H9 (cell line): ENCODE measurements at regions not wholly inside any gene's neighbourhood (a gene's known extent, or its start where the extent isn't known, plus 50 kb on each side); places are given as distances from the start of the nearest gene placed in this dataset.
"Not testable (repeated sequence)": the region's sequence is repeated elsewhere in the genome, so short reads cannot be mapped to it uniquely, and the experiment has no call there.

Source experiments
- DNase-seq: peaks from one replicate; pipeline ENCODE4 v3.0.0-alpha.2; 2017
- H2AFZ ChIP-seq: one replicate; pipeline ENCODE4 v1.6.1; 2013; ENCODE audit warnings: mild to moderate bottlenecking, low read length, control low read depth, moderate library complexity
- H2AK5ac ChIP-seq: 2 replicates; pipeline ENCODE4 v1.6.1; 2013; ENCODE audit warnings: low read length, control low read depth, mixed read lengths; ENCODE audit not compliant: insufficient read length
- H2BK120ac ChIP-seq: one replicate; pipeline ENCODE4 v1.6.1; 2013; ENCODE audit warnings: low read depth, mild to moderate bottlenecking, low read length, control low read depth, inconsistent platforms; ENCODE audit not compliant: poor library complexity, severe bottlenecking
- H2BK12ac ChIP-seq: 2 replicates; pipeline ENCODE4 v1.6.1; 2013; ENCODE audit warnings: low read length, control low read depth, mixed read lengths, low read depth; ENCODE audit not compliant: insufficient read length
- H2BK15ac ChIP-seq: 2 replicates; pipeline ENCODE4 v1.6.1; 2013; ENCODE audit warnings: low read depth, low read length, control low read depth
- H2BK20ac ChIP-seq: one replicate; pipeline ENCODE4 v1.6.1; 2013; ENCODE audit warnings: low read depth, mild to moderate bottlenecking, low read length, control low read depth, inconsistent platforms; ENCODE audit not compliant: poor library complexity, severe bottlenecking
- H2BK5ac ChIP-seq: 2 replicates; pipeline ENCODE4 v1.6.1; 2013; ENCODE audit warnings: low read length, control low read depth, mixed read lengths; ENCODE audit not compliant: insufficient read length
- H3K14ac ChIP-seq: 2 replicates; pipeline ENCODE4 v1.6.1; 2013; ENCODE audit warnings: low read length, control low read depth; ENCODE audit not compliant: insufficient read depth
- H3K18ac ChIP-seq: 2 replicates; pipeline ENCODE4 v1.6.1; 2013; ENCODE audit warnings: low read depth, mild to moderate bottlenecking, mixed read lengths, low read length, control low read depth; ENCODE audit not compliant: insufficient read length
- H3K23ac ChIP-seq: 2 replicates; pipeline ENCODE4 v1.6.1; 2013; ENCODE audit warnings: low read length, control low read depth, mixed read lengths, low read depth; ENCODE audit not compliant: insufficient read length
- H3K23me2 ChIP-seq: 2 replicates; pipeline ENCODE4 v1.6.1; 2013; ENCODE audit warnings: low read depth, mild to moderate bottlenecking, mixed read lengths, low read length, control low read depth; ENCODE audit not compliant: insufficient read length, poor library complexity, severe bottlenecking
- H3K27ac ChIP-seq: 2 replicates; pipeline ENCODE4 v1.5.1; 2013; ENCODE audit warnings: low read length, control low read depth, mixed read lengths, low read depth; ENCODE audit not compliant: insufficient read length
- H3K27me3 ChIP-seq: 2 replicates; pipeline ENCODE4 v1.6.1; 2013; ENCODE audit warnings: low read length, control low read depth, inconsistent platforms; ENCODE audit not compliant: insufficient read depth
- H3K4ac ChIP-seq: 2 replicates; pipeline ENCODE4 v1.6.1; 2013; ENCODE audit warnings: low read depth, mild to moderate bottlenecking, control low read depth, inconsistent platforms, low read length, moderate library complexity
- H3K4me1 ChIP-seq: 2 replicates; pipeline ENCODE4 v1.6.1; 2013; ENCODE audit warnings: low read length, control low read depth, inconsistent platforms; ENCODE audit not compliant: insufficient read depth
- H3K4me2 ChIP-seq: 2 replicates; pipeline ENCODE4 v1.6.1; 2013; ENCODE audit warnings: low read length, control low read depth, mixed read lengths; ENCODE audit not compliant: insufficient read length, insufficient read depth
- H3K56ac ChIP-seq: 2 replicates; pipeline ENCODE4 v1.6.1; 2013; ENCODE audit warnings: low read depth, mild to moderate bottlenecking, mixed read lengths, low read length, control low read depth; ENCODE audit not compliant: insufficient read length
- H3K79me1 ChIP-seq: 2 replicates; pipeline ENCODE4 v1.6.1; 2013; ENCODE audit warnings: low read depth, mild to moderate bottlenecking, moderate library complexity, low read length, control low read depth, inconsistent platforms; ENCODE audit not compliant: insufficient read depth, poor library complexity, severe bottlenecking
- H3K79me2 ChIP-seq: 2 replicates; pipeline ENCODE4 v1.6.1; 2013; ENCODE audit warnings: low read length, control low read depth, inconsistent platforms; ENCODE audit not compliant: insufficient read depth
- H3K9ac ChIP-seq: 2 replicates; pipeline ENCODE4 v1.6.1; 2013; ENCODE audit warnings: low read length, control low read depth, mixed read lengths; ENCODE audit not compliant: insufficient read length; ENCODE audit errors: extremely low read depth
- H3K9me3 ChIP-seq: one replicate; pipeline ENCODE4 v1.6.1; 2013; ENCODE audit warnings: low read depth, low read length, inconsistent platforms; ENCODE audit not compliant: control insufficient read depth
- H3T11ph ChIP-seq: one replicate; pipeline ENCODE4 v1.6.1; 2013; ENCODE audit warnings: mild to moderate bottlenecking, low read length, control low read depth, inconsistent platforms
- H4K20me1 ChIP-seq: one replicate; pipeline ENCODE4 v1.6.1; 2013; ENCODE audit not compliant: control insufficient read depth, insufficient read length, insufficient read depth
- H4K5ac ChIP-seq: 2 replicates; pipeline ENCODE4 v1.6.1; 2013; ENCODE audit warnings: low read depth, mild to moderate bottlenecking, mixed read lengths, low read length, control low read depth; ENCODE audit not compliant: insufficient read length
- H4K8ac ChIP-seq: replicated peaks from 2 replicates; pipeline ENCODE4 v1.6.1; 2013; ENCODE audit warnings: low read length, control low read depth, mixed read lengths, low read depth; ENCODE audit not compliant: insufficient read length
- H4K91ac ChIP-seq: 2 replicates; pipeline ENCODE4 v1.6.1; 2013; ENCODE audit warnings: low read depth, mild to moderate bottlenecking, moderate library complexity, mixed read lengths, low read length, control low read depth; ENCODE audit not compliant: insufficient read length
- H3K27ac Mint-ChIP-seq, 3 experiments: 2 replicates in 2 of 3; 3 replicates in 1 of 3; pipeline ENCODE4 v1.8.0; 2020 to 2021; ENCODE audit warnings: mixed read lengths in 3 of 3, mild to moderate bottlenecking in 1 of 3, moderate library complexity in 1 of 3
- H3K27me3 Mint-ChIP-seq: 2 replicates; pipeline ENCODE4 v1.8.0; 2021; ENCODE audit warnings: low read depth, mild to moderate bottlenecking, moderate library complexity, mixed read lengths
- H3K36me3 Mint-ChIP-seq, 3 experiments: 2 replicates in 2 of 3; 3 replicates in 1 of 3; pipeline ENCODE4 v1.8.0; 2020 to 2021; ENCODE audit warnings: low read depth in 3 of 3, mixed read lengths in 3 of 3; ENCODE audit not compliant: insufficient read depth in 1 of 3
- H3K4me1 Mint-ChIP-seq, 2 experiments: 2 replicates each; pipeline ENCODE4 v1.8.0; 2020; ENCODE audit warnings: mixed read lengths in 2 of 2
- H3K4me3 Mint-ChIP-seq, 2 experiments: 2 replicates in 1 of 2; 3 replicates in 1 of 2; pipeline ENCODE4 v1.8.0; 2020 to 2021; ENCODE audit warnings: mild to moderate bottlenecking in 2 of 2, mixed read lengths in 2 of 2, moderate library complexity in 1 of 2
- H3K9me3 Mint-ChIP-seq, 2 experiments: 2 replicates in 1 of 2; 3 replicates in 1 of 2; pipeline ENCODE4 v1.8.0; 2020; ENCODE audit warnings: mild to moderate bottlenecking in 2 of 2, mixed read lengths in 2 of 2, moderate library complexity in 1 of 2
- CTCF ChIP-seq: fragments of 200-600 bp; sonication (generic); conservative IDR thresholded peaks from 3 replicates; pipeline ENCODE4 v1.8.0; 2021; ENCODE audit warnings: antibody characterized with exemption, mild to moderate bottlenecking
- WGBS: extraction: QIAGEN DNeasy Blood & Tissue Kit; methylation state at CpG from one replicate; pipeline ENCODE4 v1.1.7; 2013; ENCODE audit warnings: missing lambda C conversion rate, low lambda C conversion rate, mixed read lengths; ENCODE audit not compliant: insufficient read length; ENCODE audit errors: extremely low coverage; 5-methylcytosine and 5-hydroxymethylcytosine counted together

GRCh38 chr7:52735656-52736055 is 299.8 kb upstream of the POM121L12 start:
- Histone ChIP-seq H4K91ac (no peak overlapping the region), H3K27me3 (no peaks in the 10 kb centered on the region), H3K18ac (no peak overlapping the region), H2AK5ac (no peak overlapping the region), H4K20me1 (no peaks in the 10 kb centered on the region), H3K4me1 (no peaks in the 10 kb centered on the region), H2BK5ac (no peak overlapping the region), H3K56ac (no peak overlapping the region), H2BK12ac (no peak overlapping the region), H3K9ac (no peak overlapping the region), H2BK15ac (no peak overlapping the region), H2BK20ac (no peak overlapping the region), H3K4ac (no peak overlapping the region), H3K4me2 (no peak overlapping the region), H3K27ac (no peak overlapping the region), H3K23me2 (no peaks in the 10 kb centered on the region), H3K14ac (no peak overlapping the region), H3T11ph (no peak overlapping the region), H2AFZ (no peak overlapping the region), H3K79me2 (no peaks in the 10 kb centered on the region), H2BK120ac (no peak overlapping the region), H4K5ac (no peak overlapping the region), H3K23ac (no peak overlapping the region), H3K9me3 (no peaks in the 10 kb centered on the region), H4K8ac (no peak overlapping the region), H3K79me1 (no peaks in the 10 kb centered on the region)
- no peaks in the 10 kb centered on the region for H3K27me3 Mint-ChIP-seq
- H3K4me1 Mint-ChIP-seq = peaks cover 0 to 5% of the 10 kb centered on the region in 2 experiments; a peak in 1 of 4 replicates
- H3K36me3 Mint-ChIP-seq = peaks cover 0 to 16% (median 3%) of the 10 kb centered on the region in 3 experiments; a peak in 3 of 7 replicates
- WGBS = no CpG with 5 or more reads among the region's 4 CpGs
- peaks cover 9 to 15% of the 10 kb centered on the region in 2 experiments; a peak in 4 of 5 replicates for H3K9me3 Mint-ChIP-seq
- no peak for TF ChIP-seq CTCF
- no peak overlapping the region for H3K4me3 Mint-ChIP-seq
- no peak overlapping the region for H3K27ac Mint-ChIP-seq
- DNase-seq = no peak

- H3K14ac ChIP-seq, H2BK15ac ChIP-seq, H2BK20ac ChIP-seq, H3K23me2 ChIP-seq, H3K4me3 Mint-ChIP-seq, H3K9me3 ChIP-seq, H4K5ac ChIP-seq, H3K27ac Mint-ChIP-seq, H3K9ac ChIP-seq, H3K27ac ChIP-seq, H4K20me1 ChIP-seq, H2BK120ac ChIP-seq, DNase-seq, H3T11ph ChIP-seq, H4K91ac ChIP-seq, H3K4me2 ChIP-seq, H3K18ac ChIP-seq, H3K4me1 ChIP-seq, H3K79me2 ChIP-seq, H3K27me3 ChIP-seq, H3K23ac ChIP-seq, H3K79me1 ChIP-seq, H2AFZ ChIP-seq, H3K27me3 Mint-ChIP-seq, H3K4ac ChIP-seq, H2BK5ac ChIP-seq, H3K4me1 Mint-ChIP-seq, H2AK5ac ChIP-seq, H2BK12ac ChIP-seq, H4K8ac ChIP-seq, H3K56ac ChIP-seq: not testable (repeated sequence)
- Mint-ChIP-seq H3K36me3 (peaks cover 0 to 13% (median 3%) of the 10 kb centered on the region in 3 experiments; a peak in 3 of 7 replicates), H3K9me3 (peaks cover 7 to 11% of the 10 kb centered on the region in 2 experiments; a peak in 4 of 5 replicates)
- WGBS = no CpG with 5 or more reads among the region's 5 CpGs
Measured at GRCh38 chr7:52728683-52729082, 306.8 kb upstream of the POM121L12 start.
